ENCODE measurements at regions not wholly inside any gene's neighbourhood (a gene's known extent, or its start where the extent isn't known, plus 50 kb on each side); places are given as distances from the start of the nearest gene placed in this dataset.

GRCh38 chr21:27462726-27463125 is 495.8 kb upstream of the ADAMTS5 start:
- TF ChIP-seq POLR2A (IDR thresholded peaks at IDR 0.05) (no peak), CTCF (IDR thresholded peaks at IDR 0.05) (no peak), POLR2AphosphoS5 (IDR thresholded peaks at IDR 0.05) (no peak)
